Heart left ventricle (tissue), 16 donors: ENCODE measurements at regions not wholly inside any gene's neighbourhood (a gene's known extent, or its start where the extent isn't known, plus 50 kb on each side); places are given as distances from the start of the nearest gene placed in this dataset.
"Not testable (repeated sequence)": the region's sequence is repeated elsewhere in the genome, so short reads cannot be mapped to it uniquely, and the experiment has no call there.

Experiments
- ATAC-seq, 4 donors: fragments of 200-7000 bp; cut with Tn5 transposase; one replicate each; pipeline ENCODE4 v1.9.1; 2020 to 2022; ENCODE audit warnings: moderate library complexity in 4 of 4, mild to moderate bottlenecking in 3 of 4, moderate number of reproducible peaks in 1 of 4
- DNase-seq, 5 donors: peaks; one replicate each; pipeline ENCODE4 v3.0.0-alpha.2; 2020
- H3K27ac ChIP-seq, 12 donors: fragments of 200-600 bp; sonication (generic) in 4 of 12; one replicate each; pipeline versions ENCODE4 v1.5.0 to v1.8.0; 2016 to 2022; ENCODE audit warnings: mild to moderate bottlenecking in 2 of 12
- H3K27me3 ChIP-seq, 9 donors: fragments of 200-600 bp; sonication (generic) in 2 of 9; one replicate each; pipeline versions ENCODE4 v1.5.1 to v1.8.0; 2016 to 2022; ENCODE audit warnings: mild to moderate bottlenecking in 3 of 9
- H3K36me3 ChIP-seq, 9 donors: fragments of 200-600 bp; sonication (generic) in 2 of 9; one replicate each; pipeline versions ENCODE4 v1.5.0 to v1.8.0; 2018 to 2022; ENCODE audit warnings: mild to moderate bottlenecking in 2 of 9
- H3K4me1 ChIP-seq, 12 donors: fragments of 200-600 bp; sonication (generic) in 4 of 12; one replicate each; pipeline versions ENCODE4 v1.5.0 to v1.8.0; 2016 to 2022; ENCODE audit warnings: mild to moderate bottlenecking in 3 of 12
- H3K4me3 ChIP-seq, 12 donors: fragments of 200-600 bp; sonication (generic) in 4 of 12; one replicate each; pipeline versions ENCODE4 v1.5.0 to v1.8.0; 2017 to 2022; ENCODE audit warnings: mild to moderate bottlenecking in 9 of 12, moderate library complexity in 4 of 12
- H3K9me3 ChIP-seq, 12 donors: fragments of 200-600 bp; sonication (generic) in 4 of 12; one replicate each; pipeline versions ENCODE4 v1.5.0 to v1.8.0; 2016 to 2022; ENCODE audit warnings: mild to moderate bottlenecking in 1 of 12
- POLR2A ChIP-seq, 2 donors: fragments of 450-650 bp; IDR thresholded peaks; one replicate each; pipeline ENCODE4 v1.6.1; 2017; ENCODE audit warnings: antibody characterized with exemption in 2 of 2, mild to moderate bottlenecking in 2 of 2, moderate library complexity in 2 of 2
- WGBS, 4 donors: extraction: QIAGEN DNeasy Blood & Tissue Kit in 2 of 4; methylation state at CpG; one replicate each; pipeline versions ENCODE4 v1.1.5 to v1.1.7; 2013 to 2018; 5-methylcytosine and 5-hydroxymethylcytosine counted together
- intact Hi-C, 10 donors: fragments of 100-400 bp; cut with DNase I; formaldehyde crosslinking; loops; one replicate each; pipeline versions ENCODE4 v1.11.1 to v1.14.2; 2022
- TF ChIP-seq, protein P1 (sequence below), 12 donors: fragments of 200-600 bp; sonication (generic) in 4 of 12; IDR thresholded peaks; one replicate each; pipeline versions ENCODE4 v1.5.0 to v1.8.0; 2018 to 2022; ENCODE audit warnings: antibody characterized with exemption in 12 of 12, mild to moderate bottlenecking in 5 of 12
- donor health status: ischemic (EF 13 %, LVEDD 7.1; RV severe dilation, severe dysfunction).
- donor health status: healthy with polysubstance abuse.
- donor health status: DM: no; HTN: yes; CAD: no.
- donor health status: DM: no; HTN: no; CAD: no.
- donor health status: ischemic (EF 25% LVEDD 6.9; RV normal size, moderate dysfunction).
- donor health status: ischemic (EF 25% LVEDD 5.7; RV mildly dilated, moderate dysfunction).
- donor health status: healthy.
- donor health status: DM: yes; HTN: yes; CAD: no.
- donor health status: ischemic (EF 35%, LVEDD 5.7; RV mildly dilated, moderate dysfunction).
- donor health status: nonischemic (EF 11% LVEDD 7.7; RV severe dilation, severe dysfunction).
- donor health status: DM: yes; HTN: yes; CAD: no.
- donor health status: PGD.
- donor health status: ischemic (EF 29% LVEDD 5.4; RV normal size, mild dysfunction).
- donor health status: nonischemic (EF 23%, LVEDD 6.1; RV moderate dilation, normal function).

GRCh38 chr3:18177271-18177670 lies 247.9 kb downstream of the SATB1 start:
- H3K9me3 ChIP-seq = peaks cover 0 to 3% (median 0%) of the 10 kb centered on the region in 12 donors
- no peaks in the 10 kb centered on the region for H3K4me1 ChIP-seq
- H3K36me3 ChIP-seq = no peaks in the 10 kb centered on the region
- intact Hi-C loops = no loop called here
- no peak overlapping the region for H3K27ac ChIP-seq
- no peaks in the 10 kb centered on the region for H3K27me3 ChIP-seq
- WGBS, 4 donors = 73 to 81% (median 77%) methylated on average over 4 of the region's 4 CpGs
- H3K4me3 ChIP-seq = no peak overlapping the region
- DNase-seq (no peak), ATAC-seq (no peak)
- TF ChIP-seq POLR2A (IDR thresholded peaks at IDR 0.05) = no peak
- TF ChIP-seq, protein P1, sequence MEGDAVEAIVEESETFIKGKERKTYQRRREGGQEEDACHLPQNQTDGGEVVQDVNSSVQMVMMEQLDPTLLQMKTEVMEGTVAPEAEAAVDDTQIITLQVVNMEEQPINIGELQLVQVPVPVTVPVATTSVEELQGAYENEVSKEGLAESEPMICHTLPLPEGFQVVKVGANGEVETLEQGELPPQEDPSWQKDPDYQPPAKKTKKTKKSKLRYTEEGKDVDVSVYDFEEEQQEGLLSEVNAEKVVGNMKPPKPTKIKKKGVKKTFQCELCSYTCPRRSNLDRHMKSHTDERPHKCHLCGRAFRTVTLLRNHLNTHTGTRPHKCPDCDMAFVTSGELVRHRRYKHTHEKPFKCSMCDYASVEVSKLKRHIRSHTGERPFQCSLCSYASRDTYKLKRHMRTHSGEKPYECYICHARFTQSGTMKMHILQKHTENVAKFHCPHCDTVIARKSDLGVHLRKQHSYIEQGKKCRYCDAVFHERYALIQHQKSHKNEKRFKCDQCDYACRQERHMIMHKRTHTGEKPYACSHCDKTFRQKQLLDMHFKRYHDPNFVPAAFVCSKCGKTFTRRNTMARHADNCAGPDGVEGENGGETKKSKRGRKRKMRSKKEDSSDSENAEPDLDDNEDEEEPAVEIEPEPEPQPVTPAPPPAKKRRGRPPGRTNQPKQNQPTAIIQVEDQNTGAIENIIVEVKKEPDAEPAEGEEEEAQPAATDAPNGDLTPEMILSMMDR (IDR thresholded peaks at IDR 0.05) = no peak

DNA sequence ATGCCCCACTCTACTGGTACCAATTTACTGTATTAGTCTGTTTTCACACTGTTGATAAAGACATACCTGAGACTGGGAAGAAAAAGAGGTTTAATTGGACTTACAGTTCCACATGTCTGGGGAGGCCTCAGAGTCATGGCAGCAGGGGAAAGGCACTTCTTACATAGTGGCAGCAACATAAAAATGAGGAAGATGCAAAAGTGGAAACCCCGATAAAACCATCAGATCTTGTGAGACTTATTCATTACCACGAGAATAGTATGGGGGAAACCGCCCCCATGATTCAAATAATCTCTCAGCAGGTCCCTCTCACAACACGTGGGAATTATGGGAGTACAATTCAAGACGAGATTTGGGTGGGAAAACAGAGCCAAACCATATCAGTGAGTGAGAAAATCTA lies 251.2 kb downstream of the SATB1 start:
- 64 to 81% (median 69%) methylated on average over 5 of the region's 5 CpGs for WGBS, 4 donors
- intact Hi-C loops = not testable (repeated sequence)

GRCh38 chr3:18159681-18160080 lies 265.5 kb downstream of the SATB1 start:
- 64 to 82% (median 78%) methylated on average over 1 of the region's 1 CpG for WGBS, 4 donors
- H3K27me3 ChIP-seq = no peaks in the 10 kb centered on the region
- H3K9me3 ChIP-seq = no peaks in the 10 kb centered on the region
- ATAC-seq (no peak), DNase-seq (no peak)
- H3K4me1 ChIP-seq = no peaks in the 10 kb centered on the region
- H3K36me3 ChIP-seq = no peaks in the 10 kb centered on the region
- no peak overlapping the region for H3K27ac ChIP-seq
- H3K4me3 ChIP-seq = no peak overlapping the region
- TF ChIP-seq, protein P1 (IDR thresholded peaks at IDR 0.05) = no peak
- TF ChIP-seq POLR2A (IDR thresholded peaks at IDR 0.05) = no peak
- intact Hi-C loops = no loop called here

More for the DNA sequence above, 251.2 kb downstream of the SATB1 start:
- not testable (repeated sequence) for H3K36me3 ChIP-seq, ATAC-seq, H3K4me3 ChIP-seq, H3K4me1 ChIP-seq, H3K9me3 ChIP-seq, H3K27ac ChIP-seq, DNase-seq, H3K27me3 ChIP-seq

GRCh38 chr3:18153571-18154173 lies 271.5 kb downstream of the SATB1 start:
- intact Hi-C loops = no loop called here
- H3K27ac ChIP-seq = no peak overlapping the region
- TF ChIP-seq, protein P1 (IDR thresholded peaks at IDR 0.05) = no peak
- no peak for TF ChIP-seq POLR2A (IDR thresholded peaks at IDR 0.05)
- H3K27me3 ChIP-seq = no peaks in the 10 kb centered on the region
- DNase-seq (no peak), ATAC-seq (no peak)
- H3K9me3 ChIP-seq = no peaks in the 10 kb centered on the region
- 50 to 73% (median 57%) methylated on average over 3 of the region's 3 CpGs for WGBS, 4 donors
- H3K4me1 ChIP-seq = no peaks in the 10 kb centered on the region
- H3K36me3 ChIP-seq = no peaks in the 10 kb centered on the region
- no peak overlapping the region for H3K4me3 ChIP-seq

GRCh38 chr3:18151199-18151598 lies 273.9 kb downstream of the SATB1 start:
- intact Hi-C loops = no loop called here
- Histone ChIP-seq H3K36me3 (no peaks in the 10 kb centered on the region), H3K4me3 (no peak overlapping the region), H3K4me1 (no peaks in the 10 kb centered on the region), H3K9me3 (no peaks in the 10 kb centered on the region), H3K27me3 (no peaks in the 10 kb centered on the region), H3K27ac (no peak overlapping the region)
- whole genome bisulfite sequencing, 4 donors = 79 to 85% (median 83%) methylated on average over 3 of the region's 3 CpGs
- no peak for DNase-seq
- ATAC-seq = no peak
- no peak for TF ChIP-seq POLR2A (IDR thresholded peaks at IDR 0.05)
- TF ChIP-seq, protein P1 (IDR thresholded peaks at IDR 0.05) = no peak
